ENCODE measurements at regions not wholly inside any gene's neighbourhood (a gene's known extent, or its start where the extent isn't known, plus 50 kb on each side); places are given as distances from the start of the nearest gene placed in this dataset.

DNA sequence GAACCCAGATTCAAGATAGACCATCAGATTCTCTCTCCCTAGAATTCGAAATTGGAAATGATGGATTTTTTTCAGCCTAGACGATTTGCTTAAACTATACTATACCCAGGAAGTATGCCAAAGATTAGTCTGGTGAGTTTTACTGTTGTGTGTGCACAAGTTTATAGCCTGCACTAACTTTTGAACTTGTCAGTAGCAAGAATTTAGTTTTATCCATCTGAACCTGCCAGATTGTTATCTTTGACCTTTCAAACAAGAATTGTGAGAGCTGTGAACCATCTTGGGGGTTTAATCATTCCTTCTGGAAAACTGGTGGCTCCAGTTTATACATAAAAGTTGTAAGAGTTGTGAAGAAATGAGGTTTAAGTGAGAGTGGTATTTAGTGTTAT lies 243.5 kb upstream of the DAAM1 start:
- Mint-ChIP-seq H3K36me3 (ENCODE audit: low read depth) (no peaks in the 10 kb centered on the region), H3K4me1 (peaks cover 57% of the 10 kb centered on the region)

DNA sequence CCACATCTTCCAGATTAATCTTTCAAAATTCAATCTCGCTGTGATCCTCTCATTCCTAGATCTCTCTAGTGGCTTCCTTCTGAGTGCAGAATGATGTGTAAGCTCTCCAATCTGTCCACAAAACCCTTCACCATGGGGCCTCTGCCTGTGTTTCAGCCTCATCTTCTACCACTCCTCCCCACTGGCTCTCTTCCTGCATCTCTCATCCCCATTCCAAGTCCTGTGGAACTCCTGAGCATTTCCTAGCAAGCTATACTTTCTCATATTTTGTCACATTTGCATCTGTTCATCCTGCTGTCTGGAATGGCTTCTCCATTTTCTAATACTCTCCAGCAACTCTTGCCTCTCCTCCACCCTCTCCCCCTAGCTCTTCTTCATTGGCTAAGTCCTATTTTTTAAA lies 242.0 kb upstream of the DAAM1 start:
- no peak overlapping the region for H3K4me3 Mint-ChIP-seq
- H3K27me3 Mint-ChIP-seq (ENCODE audit: low read depth), result no peaks in the 10 kb centered on the region
- TF ChIP-seq, protein P1, sequence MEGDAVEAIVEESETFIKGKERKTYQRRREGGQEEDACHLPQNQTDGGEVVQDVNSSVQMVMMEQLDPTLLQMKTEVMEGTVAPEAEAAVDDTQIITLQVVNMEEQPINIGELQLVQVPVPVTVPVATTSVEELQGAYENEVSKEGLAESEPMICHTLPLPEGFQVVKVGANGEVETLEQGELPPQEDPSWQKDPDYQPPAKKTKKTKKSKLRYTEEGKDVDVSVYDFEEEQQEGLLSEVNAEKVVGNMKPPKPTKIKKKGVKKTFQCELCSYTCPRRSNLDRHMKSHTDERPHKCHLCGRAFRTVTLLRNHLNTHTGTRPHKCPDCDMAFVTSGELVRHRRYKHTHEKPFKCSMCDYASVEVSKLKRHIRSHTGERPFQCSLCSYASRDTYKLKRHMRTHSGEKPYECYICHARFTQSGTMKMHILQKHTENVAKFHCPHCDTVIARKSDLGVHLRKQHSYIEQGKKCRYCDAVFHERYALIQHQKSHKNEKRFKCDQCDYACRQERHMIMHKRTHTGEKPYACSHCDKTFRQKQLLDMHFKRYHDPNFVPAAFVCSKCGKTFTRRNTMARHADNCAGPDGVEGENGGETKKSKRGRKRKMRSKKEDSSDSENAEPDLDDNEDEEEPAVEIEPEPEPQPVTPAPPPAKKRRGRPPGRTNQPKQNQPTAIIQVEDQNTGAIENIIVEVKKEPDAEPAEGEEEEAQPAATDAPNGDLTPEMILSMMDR (IDR thresholded peaks at IDR 0.05; ENCODE audit: unreplicated experiment in 3 of 3), result no peak
- H3K9me3 Mint-ChIP-seq, result peaks cover 11% of the 10 kb centered on the region
- H3K36me3 Mint-ChIP-seq (ENCODE audit: low read depth), result no peaks in the 10 kb centered on the region
- peaks cover 54% of the 10 kb centered on the region for H3K4me1 Mint-ChIP-seq
- H3K27ac Mint-ChIP-seq, result peak overlapping the region in 2 of 3 experiments; percentile 32 to 40

More for the DNA sequence above, 243.5 kb upstream of the DAAM1 start:
- no peaks in the 10 kb centered on the region for H3K27me3 Mint-ChIP-seq (ENCODE audit: low read depth)
- peaks cover 4% of the 10 kb centered on the region for H3K9me3 Mint-ChIP-seq
- no peak overlapping the region for H3K4me3 Mint-ChIP-seq
- TF ChIP-seq, protein P1 (IDR thresholded peaks at IDR 0.05; ENCODE audit: unreplicated experiment in 3 of 3), result no peak
- H3K27ac Mint-ChIP-seq, result peak overlapping the region; percentile 38 to 48 (median 44)

DNA sequence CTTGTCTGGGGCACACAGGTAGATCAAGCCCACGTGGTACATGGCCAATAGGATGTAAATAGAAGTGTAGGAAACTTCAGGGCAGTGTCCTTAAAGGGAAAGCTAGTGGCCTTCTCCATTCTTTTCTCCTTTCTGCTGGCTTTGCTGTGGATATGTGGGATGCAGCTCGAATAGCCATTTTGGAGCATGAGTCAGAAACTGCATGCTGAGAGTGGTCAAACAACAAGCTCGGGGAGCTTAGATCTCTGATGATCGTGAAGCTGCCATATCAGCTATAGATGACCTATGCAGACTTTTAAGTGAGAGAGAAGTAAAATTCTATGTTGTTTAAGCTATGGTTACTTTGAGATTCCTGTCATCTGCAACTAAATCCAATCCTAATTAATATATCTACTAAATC lies 241.3 kb upstream of the DAAM1 start:
- no peak overlapping the region for H3K4me3 Mint-ChIP-seq
- peak overlapping the region in 1 of 3 experiments; percentile 32 for H3K27ac Mint-ChIP-seq
- no peaks in the 10 kb centered on the region for H3K36me3 Mint-ChIP-seq (ENCODE audit: low read depth)
- H3K9me3 Mint-ChIP-seq, result peaks cover 16% of the 10 kb centered on the region
- H3K27me3 Mint-ChIP-seq (ENCODE audit: low read depth), result no peaks in the 10 kb centered on the region
- TF ChIP-seq, protein P1 (IDR thresholded peaks at IDR 0.05; ENCODE audit: unreplicated experiment in 3 of 3), result no peak
- H3K4me1 Mint-ChIP-seq, result peaks cover 47% of the 10 kb centered on the region

DNA sequence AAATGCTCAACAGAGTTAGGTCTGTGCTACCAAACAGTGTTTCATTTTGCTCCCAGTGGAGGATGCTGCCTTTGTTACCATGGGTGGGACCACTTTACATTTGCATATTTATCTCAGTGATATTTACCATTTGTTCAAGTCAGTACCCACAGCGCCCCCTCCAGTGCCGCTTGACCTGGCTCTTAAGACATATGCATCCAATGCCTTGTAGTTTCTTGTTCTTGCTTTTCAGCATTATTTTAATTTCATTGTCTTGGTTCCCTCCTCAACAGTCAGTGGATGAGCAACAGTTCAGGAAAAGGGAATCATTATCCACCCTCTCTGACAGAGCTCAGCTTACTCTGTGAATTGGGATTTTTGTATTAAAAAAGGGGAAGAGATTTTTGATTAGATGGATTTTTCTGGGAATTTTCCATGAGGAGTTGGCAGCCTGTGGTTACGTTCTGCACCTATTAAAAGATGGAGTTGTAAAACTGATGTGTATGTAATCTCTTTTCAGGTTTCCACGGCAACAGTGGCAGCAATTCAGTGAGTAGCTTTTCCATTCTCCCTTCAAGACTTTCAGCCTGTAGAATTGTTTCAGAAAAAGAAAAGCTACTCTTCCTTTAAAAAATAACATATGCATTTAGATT lies 240.5 kb upstream of the DAAM1 start:
- Mint-ChIP-seq H3K27ac (peak overlapping the region; percentile 8 to 68 (median 61)), H3K4me3 (no peak overlapping the region), H3K27me3 (ENCODE audit: low read depth) (no peaks in the 10 kb centered on the region), H3K9me3 (peaks cover 19% of the 10 kb centered on the region), H3K4me1 (peaks cover 41% of the 10 kb centered on the region), H3K36me3 (ENCODE audit: low read depth) (peaks cover 4% of the 10 kb centered on the region)
- TF ChIP-seq, protein P1 (IDR thresholded peaks at IDR 0.05; ENCODE audit: unreplicated experiment in 3 of 3), result no peak

DNA sequence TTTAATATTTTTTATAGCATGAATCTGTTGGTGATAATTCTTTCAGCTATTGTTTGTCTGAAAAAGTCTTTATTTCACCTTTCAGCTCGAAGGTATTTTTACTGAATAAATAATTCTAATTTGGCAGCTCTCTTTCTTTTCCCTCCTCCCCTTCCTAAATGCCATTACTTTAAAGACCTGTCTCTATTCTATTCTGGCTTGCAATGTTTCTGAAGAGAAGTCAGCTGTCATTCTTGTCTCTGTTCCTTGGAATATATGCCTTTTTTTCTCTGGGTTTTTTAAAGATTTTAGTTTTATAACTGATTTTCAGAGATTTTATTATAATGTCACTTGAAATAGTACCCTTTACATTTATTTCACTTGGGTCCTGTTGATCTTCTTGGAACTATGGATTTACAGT lies 237.9 kb upstream of the DAAM1 start:
- H3K4me3 Mint-ChIP-seq, result no peak overlapping the region

More for the DNA sequence above, 237.9 kb upstream of the DAAM1 start:
- H3K27me3 Mint-ChIP-seq (ENCODE audit: low read depth), result no peaks in the 10 kb centered on the region
- TF ChIP-seq, protein P1 (IDR thresholded peaks at IDR 0.05; ENCODE audit: unreplicated experiment in 3 of 3), result no peak
- H3K4me1 Mint-ChIP-seq, result peaks cover 45% of the 10 kb centered on the region
- H3K36me3 Mint-ChIP-seq (ENCODE audit: low read depth), result peaks cover 4% of the 10 kb centered on the region
- peaks cover 20% of the 10 kb centered on the region for H3K9me3 Mint-ChIP-seq
- H3K27ac Mint-ChIP-seq, result no peak overlapping the region
